Duodenal mucosa (tissue), 2 donors: ENCODE measurements at regions not wholly inside any gene's neighbourhood (a gene's known extent, or its start where the extent isn't known, plus 50 kb on each side); places are given as distances from the start of the nearest gene placed in this dataset.

Source experiments
- H3K27ac ChIP-seq: one replicate; pipeline ENCODE4 v1.7.0; 2013; ENCODE audit warnings: low read depth, low read length
- H3K27me3 ChIP-seq, 2 donors: one replicate each; pipeline ENCODE4 v1.7.0; 2013; ENCODE audit warnings: low read length in 2 of 2, control low read depth in 1 of 2; ENCODE audit not compliant: insufficient read depth in 2 of 2, control insufficient read depth in 1 of 2
- H3K36me3 ChIP-seq, 2 donors: one replicate each; pipeline ENCODE4 v1.7.0; 2013; ENCODE audit warnings: low read length in 2 of 2, control low read depth in 1 of 2; ENCODE audit not compliant: insufficient read depth in 2 of 2, control insufficient read depth in 1 of 2
- H3K4me1 ChIP-seq, 2 donors: one replicate each; pipeline ENCODE4 v1.7.0; 2013; ENCODE audit warnings: low read length in 2 of 2, control low read depth in 1 of 2; ENCODE audit not compliant: insufficient read depth in 2 of 2, control insufficient read depth in 1 of 2
- H3K4me3 ChIP-seq, 2 donors: one replicate each; pipeline ENCODE4 v1.7.0; 2013; ENCODE audit warnings: low read length in 2 of 2, low read depth in 1 of 2
- H3K9ac ChIP-seq, 2 donors: one replicate each; pipeline ENCODE4 v1.7.0; 2013; ENCODE audit warnings: low read length in 2 of 2, low read depth in 1 of 2
- H3K9me3 ChIP-seq, 2 donors: one replicate each; pipeline ENCODE4 v1.7.0; 2013; ENCODE audit warnings: low read length in 2 of 2, control low read depth in 1 of 2; ENCODE audit not compliant: control insufficient read depth in 1 of 2

DNA sequence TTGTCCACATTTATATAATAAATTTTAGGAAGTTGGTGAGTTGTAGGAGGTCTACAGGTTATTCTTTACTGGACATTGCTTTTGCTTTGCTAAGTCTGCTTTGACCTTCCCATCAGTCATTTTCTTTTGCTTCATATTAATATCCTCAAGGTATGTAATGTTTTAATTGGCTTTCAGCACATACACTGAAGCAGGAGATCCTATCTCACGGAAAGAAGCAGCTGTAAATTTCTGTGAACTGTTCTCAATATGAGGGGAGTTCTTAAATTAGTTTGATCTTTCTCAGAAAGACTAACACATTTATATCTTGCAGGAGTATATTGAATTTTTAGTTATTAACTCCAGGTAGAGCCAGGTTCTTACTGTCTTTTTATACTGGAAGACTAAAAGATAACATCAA is 856.5 kb downstream of the GATA3 start:
- no peaks in the 10 kb centered on the region for H3K4me1 ChIP-seq
- no peak overlapping the region for H3K27ac ChIP-seq
- H3K36me3 ChIP-seq, result no peaks in the 10 kb centered on the region
- H3K4me3 ChIP-seq, result no peak overlapping the region
- no peaks in the 10 kb centered on the region for H3K27me3 ChIP-seq
- no peak overlapping the region for H3K9ac ChIP-seq
- no peaks in the 10 kb centered on the region for H3K9me3 ChIP-seq

DNA sequence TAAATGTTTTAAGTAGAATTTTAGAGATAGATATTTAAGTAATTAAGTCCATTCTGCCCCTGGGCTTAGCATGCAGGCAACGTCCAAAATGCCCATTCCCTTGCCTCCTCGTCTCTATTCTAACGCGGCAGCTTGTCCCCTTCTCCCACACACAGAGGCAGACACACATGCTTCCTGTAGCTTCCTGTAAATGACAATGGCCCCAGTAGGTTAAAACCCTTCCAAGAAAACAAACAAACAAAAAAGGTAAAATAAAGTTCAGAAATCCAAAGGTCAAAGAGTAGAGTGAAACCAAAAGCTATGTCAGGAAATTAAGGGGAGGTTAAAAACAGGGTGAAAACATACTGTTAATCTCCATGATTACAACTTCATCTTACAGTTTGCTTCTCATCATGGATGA is 857.6 kb downstream of the GATA3 start:
- Histone ChIP-seq H3K27ac (no peak overlapping the region), H3K9ac (no peak overlapping the region), H3K27me3 (no peaks in the 10 kb centered on the region), H3K4me1 (no peaks in the 10 kb centered on the region), H3K36me3 (no peaks in the 10 kb centered on the region), H3K9me3 (no peaks in the 10 kb centered on the region), H3K4me3 (no peak overlapping the region)

DNA sequence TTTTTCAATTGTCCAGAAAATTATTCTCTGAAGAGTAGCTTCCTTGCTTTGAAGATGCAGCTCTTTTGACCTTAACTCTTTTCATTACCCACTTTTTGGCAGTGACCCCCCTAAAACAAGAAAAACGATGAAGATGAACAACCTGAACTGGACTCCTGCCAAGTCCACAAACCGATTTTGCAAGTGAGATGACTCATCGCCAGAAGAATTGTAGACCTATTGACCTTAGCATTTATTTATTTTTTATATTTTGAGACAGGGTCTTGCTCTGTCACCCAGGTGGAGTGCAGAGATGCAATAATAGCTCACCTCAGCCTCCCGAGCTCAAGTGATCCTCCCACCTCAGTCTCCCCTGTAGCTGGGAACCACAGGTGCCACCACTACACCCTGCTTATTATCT is 859.2 kb downstream of the GATA3 start:
- H3K9me3 ChIP-seq, result no peaks in the 10 kb centered on the region
- no peaks in the 10 kb centered on the region for H3K36me3 ChIP-seq
- H3K9ac ChIP-seq, result no peak overlapping the region
- H3K4me3 ChIP-seq, result no peak overlapping the region
- no peaks in the 10 kb centered on the region for H3K4me1 ChIP-seq
- no peaks in the 10 kb centered on the region for H3K27me3 ChIP-seq
- no peak overlapping the region for H3K27ac ChIP-seq

DNA sequence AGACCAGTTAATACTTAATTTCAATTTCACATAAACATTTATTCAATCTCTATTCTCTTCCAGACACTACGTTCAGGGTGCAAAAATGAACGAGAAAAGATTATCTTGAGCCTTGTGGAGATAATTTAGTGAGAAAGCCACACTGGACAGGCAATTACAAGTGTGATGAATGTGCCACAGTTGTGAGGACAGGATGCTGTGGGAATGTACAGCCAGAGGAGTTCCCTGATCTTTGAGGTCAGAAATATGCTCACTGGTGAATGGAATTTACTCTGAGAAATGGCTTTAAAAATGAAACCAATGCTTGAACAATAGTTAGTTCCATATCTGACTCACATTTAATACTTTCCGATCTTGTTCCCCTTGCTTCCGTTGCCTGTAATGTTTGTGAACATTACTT is 864.8 kb downstream of the GATA3 start:
- Histone ChIP-seq H3K9ac (no peak overlapping the region), H3K4me1 (no peaks in the 10 kb centered on the region), H3K4me3 (no peak overlapping the region), H3K36me3 (no peaks in the 10 kb centered on the region), H3K27ac (no peak overlapping the region), H3K27me3 (no peaks in the 10 kb centered on the region), H3K9me3 (peaks cover 0 to 2% of the 10 kb centered on the region in 2 donors)

DNA sequence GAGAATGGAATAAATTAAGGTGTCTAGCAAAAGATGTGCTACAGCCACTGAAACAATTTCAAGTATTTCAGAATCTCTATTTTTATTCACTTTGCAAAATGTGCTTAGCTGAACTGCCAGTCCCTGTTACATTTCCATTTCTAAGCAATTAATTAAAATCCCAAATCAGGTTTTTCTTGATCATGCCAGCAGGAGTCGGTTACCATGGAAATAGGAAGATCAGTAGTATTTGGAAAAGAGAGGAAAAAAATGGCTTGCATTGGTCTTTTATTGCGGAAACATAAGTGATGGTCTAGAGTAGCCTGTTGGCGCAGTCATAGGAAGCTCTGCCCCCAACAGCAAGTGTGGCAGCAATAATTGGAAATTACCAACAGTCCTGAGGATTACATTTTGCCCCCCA is 867.1 kb downstream of the GATA3 start:
- no peaks in the 10 kb centered on the region for H3K27me3 ChIP-seq
- H3K9ac ChIP-seq, result no peak overlapping the region
- no peaks in the 10 kb centered on the region for H3K36me3 ChIP-seq
- peaks cover 0 to 11% of the 10 kb centered on the region in 2 donors for H3K9me3 ChIP-seq
- H3K27ac ChIP-seq, result no peak overlapping the region
- H3K4me1 ChIP-seq, result no peaks in the 10 kb centered on the region
- no peak overlapping the region for H3K4me3 ChIP-seq

DNA sequence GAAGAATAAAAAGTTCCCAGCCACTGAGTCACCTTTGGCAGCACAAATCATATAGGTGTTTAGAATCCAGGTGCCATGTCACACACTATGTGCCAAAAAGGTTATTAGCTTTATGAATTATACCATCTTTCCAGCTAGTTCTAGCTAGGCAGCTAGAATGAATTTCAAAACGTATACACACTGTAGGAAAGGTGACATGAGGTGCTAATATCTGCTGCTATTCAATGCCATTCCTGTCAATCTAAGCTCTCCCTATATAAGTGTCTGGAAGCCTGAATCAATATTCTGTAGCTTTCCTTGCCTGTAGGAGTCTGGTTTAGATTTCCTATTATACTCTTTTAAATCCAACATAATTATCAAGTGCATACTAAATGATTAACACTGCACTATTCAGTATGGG is 868.6 kb downstream of the GATA3 start:
- Histone ChIP-seq H3K27me3 (no peaks in the 10 kb centered on the region), H3K9me3 (peaks cover 0 to 15% of the 10 kb centered on the region in 2 donors), H3K4me1 (no peaks in the 10 kb centered on the region), H3K36me3 (no peaks in the 10 kb centered on the region), H3K4me3 (no peak overlapping the region), H3K27ac (no peak overlapping the region), H3K9ac (no peak overlapping the region)

DNA sequence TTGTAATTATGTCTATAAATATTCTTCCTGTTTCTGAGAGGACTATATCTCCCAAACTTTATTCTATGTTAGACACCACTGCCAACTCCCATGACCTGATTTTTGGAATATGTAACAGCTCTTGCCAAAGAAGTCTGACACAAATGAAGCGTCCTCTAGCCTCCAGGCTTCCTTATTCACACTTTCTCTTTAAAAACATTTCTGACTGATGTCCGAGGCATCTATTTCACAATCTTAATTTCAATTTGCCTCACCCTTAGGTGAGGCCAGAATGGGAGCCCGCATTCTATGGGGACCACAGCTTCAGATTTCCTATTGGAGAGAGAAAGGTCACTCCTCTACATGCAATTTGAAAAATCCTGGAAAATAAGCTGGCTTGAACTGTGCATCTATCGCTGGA is 873.2 kb downstream of the GATA3 start:
- Histone ChIP-seq H3K4me1 (no peaks in the 10 kb centered on the region), H3K4me3 (no peak overlapping the region), H3K36me3 (no peaks in the 10 kb centered on the region), H3K27ac (no peak overlapping the region), H3K9ac (no peak overlapping the region), H3K9me3 (peaks cover 0 to 15% of the 10 kb centered on the region in 2 donors), H3K27me3 (no peaks in the 10 kb centered on the region)

DNA sequence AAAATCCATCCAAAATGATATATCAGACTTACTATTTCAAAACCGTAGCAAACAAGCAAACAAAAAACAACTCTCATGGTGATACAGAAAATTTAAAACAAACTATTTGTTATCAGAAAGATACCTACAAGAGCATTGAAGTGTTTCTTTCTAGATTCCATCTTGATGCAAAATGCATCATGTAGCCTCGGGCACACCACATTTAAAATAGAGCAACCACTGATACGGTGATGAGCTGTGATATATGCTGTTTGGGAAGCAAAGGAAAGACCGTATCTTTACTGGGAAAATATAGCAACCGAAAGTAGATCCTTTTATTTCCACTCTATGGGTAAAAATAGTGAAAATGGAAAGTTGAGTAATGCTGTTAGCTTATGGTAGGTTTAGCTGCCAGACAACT is 892.0 kb downstream of the GATA3 start:
- Histone ChIP-seq H3K9ac (no peak overlapping the region), H3K36me3 (no peaks in the 10 kb centered on the region), H3K27ac (no peak overlapping the region), H3K4me3 (no peak overlapping the region), H3K4me1 (no peaks in the 10 kb centered on the region), H3K27me3 (no peaks in the 10 kb centered on the region), H3K9me3 (peaks cover 0 to 7% of the 10 kb centered on the region in 2 donors)

DNA sequence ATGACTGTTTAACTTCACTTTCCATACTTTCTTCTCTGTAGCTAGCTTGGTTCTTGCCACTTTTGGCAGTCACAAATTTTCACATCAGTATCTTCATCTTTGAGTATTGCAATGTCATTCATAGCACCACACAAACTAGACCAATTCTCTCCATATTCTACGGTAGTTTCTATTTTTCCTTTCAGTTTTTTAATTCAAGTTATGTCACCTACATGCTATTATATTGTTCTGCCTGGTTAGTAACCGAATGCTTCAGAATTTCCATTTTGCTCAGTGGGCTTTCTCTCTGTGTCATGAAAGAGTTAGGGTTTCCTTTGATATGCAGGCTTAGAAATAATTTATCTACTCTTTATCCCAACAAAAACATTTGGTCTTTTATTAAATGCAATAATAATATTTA is 896.5 kb downstream of the GATA3 start:
- Histone ChIP-seq H3K4me3 (no peak overlapping the region), H3K9ac (no peak overlapping the region), H3K27ac (no peak overlapping the region), H3K4me1 (no peaks in the 10 kb centered on the region), H3K9me3 (peaks cover 0 to 4% of the 10 kb centered on the region in 2 donors), H3K27me3 (no peaks in the 10 kb centered on the region), H3K36me3 (no peaks in the 10 kb centered on the region)

DNA sequence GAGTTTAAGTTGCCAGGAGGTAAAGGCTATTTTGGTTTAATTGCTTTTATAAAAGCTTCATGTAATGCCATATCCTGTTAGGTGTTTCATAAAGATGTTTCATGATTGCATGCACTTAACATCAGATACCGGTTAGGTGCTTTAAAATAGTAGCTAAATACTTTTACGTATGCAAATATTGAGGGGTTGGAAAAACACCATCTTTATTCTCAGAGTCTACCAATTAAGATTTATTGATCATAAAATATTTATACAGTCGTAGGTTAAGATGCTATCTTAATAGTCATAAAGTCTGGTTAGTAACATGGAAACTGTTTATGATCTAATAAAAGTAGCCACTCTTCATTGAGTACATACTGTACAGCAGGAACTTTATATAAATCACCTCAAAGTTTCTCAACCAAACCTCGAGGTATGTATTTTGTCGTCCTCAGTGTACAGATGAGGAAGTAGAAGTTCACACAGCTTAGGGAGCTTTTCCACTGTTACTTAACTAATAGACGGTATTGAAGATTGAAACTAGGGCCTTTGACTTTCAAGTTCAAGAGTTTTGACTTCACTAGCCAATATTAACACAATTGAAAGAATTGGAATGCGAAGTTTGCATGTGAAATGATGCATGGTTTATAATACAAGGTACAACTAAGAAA is 897.1 kb downstream of the GATA3 start:
- Histone ChIP-seq H3K9ac (no peak overlapping the region), H3K4me3 (no peak overlapping the region), H3K36me3 (no peaks in the 10 kb centered on the region), H3K9me3 (peaks cover 0 to 2% of the 10 kb centered on the region in 2 donors), H3K27me3 (no peaks in the 10 kb centered on the region), H3K4me1 (no peaks in the 10 kb centered on the region), H3K27ac (no peak overlapping the region)

DNA sequence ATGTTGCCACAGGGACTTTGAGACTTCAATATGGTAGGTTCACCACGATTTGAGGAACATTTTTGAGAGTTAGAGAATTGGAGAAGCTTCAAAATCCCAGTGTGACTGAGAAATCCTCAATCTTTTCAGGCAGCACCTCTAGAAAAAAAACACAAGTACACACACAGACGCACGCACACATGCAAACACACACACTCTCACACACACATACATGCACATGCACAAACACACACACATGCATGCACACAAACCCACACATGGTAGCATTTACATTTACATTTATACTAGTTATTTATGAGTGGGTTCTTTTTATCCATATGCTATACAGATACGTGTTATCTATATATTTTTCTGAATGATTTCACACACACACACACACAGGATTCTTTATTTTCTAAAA is 901.9 kb downstream of the GATA3 start:
- Histone ChIP-seq H3K9me3 (no peaks in the 10 kb centered on the region), H3K36me3 (no peaks in the 10 kb centered on the region), H3K9ac (no peak overlapping the region), H3K4me3 (no peak overlapping the region), H3K4me1 (no peaks in the 10 kb centered on the region), H3K27ac (no peak overlapping the region), H3K27me3 (no peaks in the 10 kb centered on the region)
